HG02678 (cell line): ENCODE measurements at regions not wholly inside any gene's neighbourhood (a gene's known extent, or its start where the extent isn't known, plus 50 kb on each side); places are given as distances from the start of the nearest gene placed in this dataset.
"Not testable (repeated sequence)": the region's sequence is repeated elsewhere in the genome, so short reads cannot be mapped to it uniquely, and the experiment has no call there.

Experiments used
- ATAC-seq: cut with Tn5 transposase; IDR thresholded peaks from one replicate; pipeline ENCODE4 v1.9.1; 2021; ENCODE audit warnings: mild to moderate bottlenecking, moderate library complexity; ENCODE audit not compliant: unreplicated experiment

DNA sequence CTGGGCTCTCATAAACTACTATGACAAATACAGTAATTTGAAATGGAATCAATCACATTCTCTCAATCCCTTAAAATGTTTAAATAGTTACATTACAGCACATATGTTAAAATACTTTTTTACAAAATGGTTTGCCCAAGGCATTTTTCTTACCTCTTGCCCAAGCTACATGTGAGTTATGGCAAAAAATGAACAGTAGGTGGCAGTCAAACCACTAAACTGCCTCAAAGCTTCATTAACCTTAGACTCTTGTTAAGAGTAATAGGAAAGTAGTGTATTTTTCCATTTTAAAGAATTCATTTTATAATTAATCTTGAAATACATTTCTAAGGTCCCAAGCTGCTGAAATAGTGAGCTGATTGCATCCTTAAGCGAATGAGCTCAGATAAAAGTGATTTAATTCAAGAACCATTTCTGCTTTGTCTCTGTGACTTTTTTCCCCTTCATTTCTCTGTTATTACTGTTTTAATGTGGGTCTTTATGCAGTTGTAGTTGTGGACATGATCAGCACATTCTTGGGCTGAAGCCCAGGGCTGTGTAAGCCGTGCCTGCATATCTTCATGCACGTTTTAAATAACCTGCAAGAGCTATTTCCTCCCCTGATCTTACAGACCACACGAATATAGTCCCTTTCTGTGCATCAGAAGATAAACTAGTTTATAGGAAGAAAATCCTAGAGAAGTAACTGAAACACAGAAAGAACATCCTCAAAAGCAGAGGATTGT is 311.8 kb downstream of the LNPK start:
- peak; percentile 73 for ATAC-seq

DNA sequence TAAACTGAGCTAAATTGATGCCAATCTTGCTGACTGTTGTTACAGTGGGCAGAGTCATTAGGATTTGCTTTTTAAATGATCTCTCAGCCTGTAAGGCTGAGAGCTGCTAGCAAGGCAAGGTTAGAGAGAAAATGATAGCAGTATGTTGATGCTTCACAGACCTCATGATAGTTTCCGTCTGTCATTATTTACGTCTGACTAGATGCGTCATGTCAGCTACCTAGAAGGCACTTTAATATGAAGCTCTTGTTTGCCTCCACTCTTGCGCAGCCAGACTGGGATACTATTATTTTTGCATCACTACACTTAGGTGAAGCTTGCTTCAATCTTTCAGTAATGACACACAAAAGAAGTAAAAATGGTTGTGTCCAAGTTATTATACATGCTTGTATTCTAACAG is 313.8 kb downstream of the LNPK start:
- ATAC-seq: no peak

GRCh38 chr2:175687465-175687864 is 314.6 kb downstream of the LNPK start:
- no peak for ATAC-seq

GRCh38 chr2:175686002-175686401 is 316.1 kb downstream of the LNPK start:
- no peak for ATAC-seq

DNA sequence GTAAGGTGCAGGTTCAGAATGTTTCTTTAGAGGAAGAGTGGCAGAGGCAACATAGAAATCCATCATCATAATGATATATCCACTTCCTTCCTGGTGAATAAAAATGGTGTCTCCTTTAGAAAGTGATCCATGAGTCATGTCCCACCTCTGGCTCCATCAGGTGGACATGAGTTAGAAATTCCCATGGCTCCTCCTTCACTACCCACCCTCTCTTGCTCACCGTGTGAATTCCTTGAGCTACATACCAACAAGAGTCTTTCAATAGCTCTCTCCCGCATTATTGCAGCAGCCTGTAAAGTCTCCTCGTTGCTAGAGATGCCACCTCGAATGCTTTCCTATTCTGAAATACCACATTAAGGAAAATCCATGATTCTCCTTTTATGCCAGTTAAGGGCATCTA is 317.6 kb downstream of the LNPK start:
- no peak for ATAC-seq

DNA sequence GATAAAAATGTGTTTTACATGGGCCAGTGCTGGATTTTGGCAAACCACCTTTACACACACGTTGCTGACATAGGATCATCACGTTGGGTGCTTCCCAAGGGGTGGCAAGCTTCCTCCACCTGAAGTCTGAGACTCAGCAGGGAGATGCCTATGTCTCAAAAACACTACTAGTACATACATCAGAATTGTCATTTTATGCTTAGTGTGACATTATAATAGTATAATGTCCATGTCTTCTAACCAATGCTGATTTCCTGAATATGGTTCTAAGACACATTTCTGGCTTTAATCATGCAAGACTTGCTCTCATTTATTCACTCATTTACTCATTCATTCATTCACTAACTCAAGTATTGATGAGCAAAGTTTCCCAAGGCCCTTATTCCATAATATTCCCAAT is 322.3 kb downstream of the LNPK start:
- no peak for ATAC-seq

GRCh38 chr2:175679231-175679630 is 322.8 kb downstream of the LNPK start:
- ATAC-seq: no peak

- ATAC-seq: no peak
Measured at GRCh38 chr2:175677880-175678279, 324.2 kb downstream of the LNPK start.

DNA sequence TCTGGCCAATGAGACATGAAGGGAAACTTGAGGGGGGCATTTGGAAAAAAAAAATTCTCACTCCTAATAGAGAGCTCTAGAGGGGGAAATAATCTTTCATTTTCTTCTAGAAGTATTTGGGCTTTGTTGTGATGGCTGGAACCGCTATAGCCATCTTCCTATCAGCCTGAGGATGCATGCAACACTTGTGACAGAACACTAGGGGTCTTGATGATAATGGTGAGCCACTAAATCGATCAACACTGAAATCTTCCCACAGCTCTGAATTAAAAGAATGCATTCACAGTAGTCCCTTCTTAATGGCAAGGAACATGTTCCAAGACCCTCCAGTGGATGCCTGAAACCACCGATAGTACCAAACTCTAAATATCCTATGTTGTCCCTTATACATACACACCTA is 325.3 kb downstream of the LNPK start:
- no peak for ATAC-seq

GRCh38 chr2:175668804-175669203 is 333.3 kb downstream of the LNPK start:
- ATAC-seq: not testable (repeated sequence)

- no peak for ATAC-seq
Measured at GRCh38 chr2:175662335-175662734, 339.7 kb downstream of the LNPK start.

GRCh38 chr2:175648577-175649063 is 353.4 kb downstream of the LNPK start:
- no peak for ATAC-seq

DNA sequence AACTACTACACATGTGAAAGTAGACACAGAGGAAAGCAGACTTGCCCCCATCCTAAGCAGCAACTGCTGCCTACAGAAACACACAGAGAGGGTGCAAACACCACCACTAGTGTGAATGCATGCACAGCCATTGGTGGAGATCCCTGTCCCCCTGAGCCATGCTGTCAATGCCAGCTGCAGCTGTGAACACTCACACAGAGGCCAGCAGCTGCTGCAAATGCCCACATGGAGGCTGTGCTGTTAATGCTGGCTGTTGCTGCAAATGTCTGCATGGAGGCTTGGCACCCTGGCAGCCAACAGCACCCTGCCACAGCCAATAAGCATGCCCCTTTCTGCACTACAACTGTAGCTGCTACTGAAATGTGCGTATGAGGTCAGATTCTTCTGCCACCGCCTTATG is 355.0 kb downstream of the LNPK start:
- no peak for ATAC-seq

GRCh38 chr2:175640655-175641054 is 361.4 kb downstream of the LNPK start:
- ATAC-seq: no peak

DNA sequence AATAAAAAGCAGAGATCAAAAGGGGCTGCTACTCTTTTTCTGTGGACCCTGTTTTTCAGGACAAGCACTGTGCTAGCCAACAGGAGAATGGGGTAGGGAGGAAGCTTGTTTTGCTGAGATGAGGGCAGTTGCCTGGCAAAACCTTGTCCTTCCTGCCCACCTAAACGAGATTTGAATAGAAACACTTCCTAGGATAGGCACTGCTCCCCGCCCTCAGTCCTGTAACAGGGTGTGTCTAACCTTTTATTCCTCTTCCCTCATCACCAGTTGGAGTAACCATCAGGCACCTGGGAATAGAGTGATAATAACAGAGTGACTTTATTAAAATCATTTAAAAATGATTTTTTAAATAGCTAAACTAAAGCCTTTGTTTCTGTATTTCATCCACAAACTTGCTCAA is 368.8 kb downstream of the LNPK start:
- no peak for ATAC-seq

DNA sequence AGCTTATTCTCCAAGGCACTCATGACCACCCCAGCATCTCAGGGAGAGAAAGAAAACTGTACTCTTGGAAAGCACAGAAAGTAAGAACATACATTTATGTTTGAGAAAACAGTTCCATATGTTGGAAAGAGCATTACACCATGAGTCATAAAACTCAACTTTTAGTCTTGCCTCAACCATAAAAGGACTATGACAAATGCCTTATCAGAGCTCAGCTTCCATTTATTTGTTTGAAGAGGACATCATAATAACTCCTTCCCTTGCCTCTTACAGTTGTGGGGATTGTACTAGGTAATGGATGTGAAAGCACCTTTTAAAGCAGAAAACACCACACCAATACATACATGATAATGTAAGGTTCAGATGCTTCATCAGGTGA is 370.8 kb downstream of the LNPK start:
- ATAC-seq: no peak

DNA sequence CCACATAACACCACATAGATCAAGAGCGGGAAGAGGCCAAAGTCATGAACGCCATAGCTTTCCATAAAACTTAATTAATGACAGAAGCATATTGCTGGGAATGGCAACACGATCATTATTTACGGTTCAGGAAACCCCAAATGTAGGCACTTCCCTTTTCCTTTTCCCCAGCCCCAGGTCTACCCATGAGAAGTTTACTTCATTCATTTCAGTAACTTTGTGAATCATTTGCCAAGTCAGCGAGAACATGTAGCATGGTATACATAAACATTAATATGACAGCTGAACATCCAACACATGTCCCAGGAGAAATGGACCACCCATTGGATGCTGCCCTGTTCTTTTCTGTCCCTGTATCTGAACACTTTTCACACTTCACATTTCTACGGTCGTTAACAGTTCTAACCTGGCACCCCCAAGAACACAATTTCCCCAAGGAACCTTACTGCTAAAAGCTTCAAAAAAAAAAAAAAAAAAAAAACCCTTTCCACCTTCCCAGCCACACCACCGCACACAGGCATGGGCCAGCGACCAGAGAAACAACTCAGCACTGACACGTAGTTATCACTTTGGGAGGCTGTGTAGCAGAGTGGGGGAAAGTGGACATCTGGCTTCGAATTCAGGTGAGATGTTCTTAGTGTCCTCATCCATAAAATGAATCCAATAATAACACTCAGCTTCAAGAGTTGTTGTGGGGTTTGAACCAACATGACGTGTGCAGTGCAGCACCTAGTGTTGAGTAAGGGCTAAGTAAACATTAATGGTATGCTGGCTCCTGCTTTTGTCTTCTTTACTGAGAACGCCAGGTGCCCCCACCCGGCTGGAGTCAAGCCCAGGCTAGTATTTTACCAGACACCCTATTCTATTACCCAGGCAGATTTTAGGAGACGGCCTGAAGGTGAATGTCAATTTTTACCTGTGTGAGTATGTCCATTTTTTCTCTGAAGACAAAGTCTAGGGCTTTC is 371.5 kb downstream of the LNPK start:
- ATAC-seq: no peak

- ATAC-seq: no peak
Measured at GRCh38 chr2:175628243-175628642, 373.8 kb downstream of the LNPK start.

DNA sequence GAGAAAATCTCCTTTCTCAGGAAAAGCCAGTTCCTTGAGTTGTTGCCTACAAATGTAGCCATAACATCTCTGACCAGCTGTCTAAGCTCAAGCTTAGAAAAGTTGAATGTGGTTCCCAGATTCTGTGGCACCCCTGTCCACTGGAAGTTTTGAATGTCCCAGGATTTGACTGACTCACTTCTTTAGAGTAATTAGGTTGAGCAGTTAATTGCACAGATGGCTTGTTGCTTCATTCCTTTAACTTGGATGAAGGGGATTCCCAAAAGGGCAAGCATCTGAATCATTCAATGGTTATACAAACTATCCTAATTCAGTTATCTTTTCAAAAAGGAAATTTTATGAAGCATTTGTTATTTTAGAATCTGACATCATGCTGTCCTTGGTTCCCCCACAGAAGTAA is 374.7 kb downstream of the LNPK start:
- ATAC-seq: no peak

GRCh38 chr2:175626796-175627195 is 375.3 kb downstream of the LNPK start:
- ATAC-seq: no peak

GRCh38 chr2:175624785-175625184 is 377.3 kb downstream of the LNPK start:
- no peak for ATAC-seq

- no peak for ATAC-seq
Measured at GRCh38 chr2:175624211-175624761, 377.8 kb downstream of the LNPK start.
